ENCODE measurements at regions not wholly inside any gene's neighbourhood (a gene's known extent, or its start where the extent isn't known, plus 50 kb on each side); places are given as distances from the start of the nearest gene placed in this dataset.

- no peak for TF ChIP-seq CTCF (IDR thresholded peaks at IDR 0.05; ENCODE audit: low read depth, low read length, missing input control)
- no peak for TF ChIP-seq GABPA (IDR thresholded peaks at IDR 0.05 in 1 of 2, conservative IDR thresholded peaks at IDR 0.05 in 1 of 2)
- TF ChIP-seq YY1 (IDR thresholded peaks at IDR 0.05) = no peak
- TF ChIP-seq TAF1 (conservative IDR thresholded peaks at IDR 0.05) = no peak
- TF ChIP-seq RAD21 (IDR thresholded peaks at IDR 0.05) = no peak
- no peak for TF ChIP-seq REST (IDR thresholded peaks at IDR 0.05)
- TF ChIP-seq ZBTB33 (IDR thresholded peaks at IDR 0.05) = no peak
- no peak for TF ChIP-seq MAX (IDR thresholded peaks at IDR 0.05)
- TF ChIP-seq JUND (IDR thresholded peaks at IDR 0.05) = no peak
Measured at GRCh38 chr9:129472651-129473102, 148.2 kb downstream of the C9orf50 start.
